OCI-LY1 (cell line): ENCODE measurements at regions not wholly inside any gene's neighbourhood (a gene's known extent, or its start where the extent isn't known, plus 50 kb on each side); places are given as distances from the start of the nearest gene placed in this dataset.

Experiments
- CTCF ChIP-seq: fragments of 200-600 bp; sonication (generic), shearing (Covaris generic); IDR thresholded peaks from 2 replicates; pipeline ENCODE4 v1.5.1; 2017; ENCODE audit warnings: mild to moderate bottlenecking, antibody characterized with exemption, low read length, moderate library complexity, mixed read lengths
- EZH2 ChIP-seq: fragments of 200-600 bp; sonication (generic), shearing (Covaris generic); IDR thresholded peaks from 2 replicates; pipeline ENCODE4 v1.8.0; 2017; ENCODE audit warnings: borderline replicate concordance, mixed run types, mild to moderate bottlenecking, antibody characterized with exemption, low read length, moderate library complexity, mixed read lengths

- TF ChIP-seq EZH2 = no peak
- TF ChIP-seq CTCF = no peak
Observed at GRCh38 chr2:14072338-14072737, 560.2 kb upstream of the LRATD1 start.
